HFF-Myc (cell line): ENCODE measurements at regions not wholly inside any gene's neighbourhood (a gene's known extent, or its start where the extent isn't known, plus 50 kb on each side); places are given as distances from the start of the nearest gene placed in this dataset.
"Not testable (repeated sequence)": the region's sequence is repeated elsewhere in the genome, so short reads cannot be mapped to it uniquely, and the experiment has no call there.

Experiments
- DNase-seq: peaks from one replicate; pipeline ENCODE4 v3.0.0-alpha.2; 2011; ENCODE audit warnings: low read depth; ENCODE audit errors: extremely low read depth
- H3K4me3 ChIP-seq: replicated peaks from 2 replicates; pipeline ENCODE4 v1.5.1; 2011; ENCODE audit warnings: low read depth, mild to moderate bottlenecking, control low read depth, low read length
- TF ChIP-seq, protein P1 (sequence below): IDR thresholded peaks from 2 replicates; pipeline ENCODE4 v1.5.1; 2012; ENCODE audit warnings: mild to moderate bottlenecking, low read depth, low read length, control low read depth; ENCODE audit errors: missing control alignments

DNA sequence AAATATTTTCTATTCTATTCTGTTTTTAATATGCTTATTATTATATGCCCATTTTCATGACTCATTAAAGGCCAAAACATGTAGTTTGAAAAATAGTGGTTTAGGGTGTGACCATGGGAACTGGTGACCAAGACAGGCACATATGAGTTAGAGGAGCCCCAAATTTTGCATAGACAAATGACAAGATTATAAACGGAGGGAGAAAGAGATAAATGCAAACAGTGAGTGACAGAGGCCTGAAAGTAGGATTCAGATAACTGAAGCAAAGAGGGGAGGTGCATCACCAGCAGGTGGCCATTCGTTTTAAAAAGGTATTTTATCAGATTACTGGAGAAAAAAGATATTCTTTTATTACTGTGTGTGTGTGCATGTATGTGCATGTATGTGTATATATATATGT lies 391.5 kb upstream of the CHORDC1 start:
- TF ChIP-seq, protein P1, sequence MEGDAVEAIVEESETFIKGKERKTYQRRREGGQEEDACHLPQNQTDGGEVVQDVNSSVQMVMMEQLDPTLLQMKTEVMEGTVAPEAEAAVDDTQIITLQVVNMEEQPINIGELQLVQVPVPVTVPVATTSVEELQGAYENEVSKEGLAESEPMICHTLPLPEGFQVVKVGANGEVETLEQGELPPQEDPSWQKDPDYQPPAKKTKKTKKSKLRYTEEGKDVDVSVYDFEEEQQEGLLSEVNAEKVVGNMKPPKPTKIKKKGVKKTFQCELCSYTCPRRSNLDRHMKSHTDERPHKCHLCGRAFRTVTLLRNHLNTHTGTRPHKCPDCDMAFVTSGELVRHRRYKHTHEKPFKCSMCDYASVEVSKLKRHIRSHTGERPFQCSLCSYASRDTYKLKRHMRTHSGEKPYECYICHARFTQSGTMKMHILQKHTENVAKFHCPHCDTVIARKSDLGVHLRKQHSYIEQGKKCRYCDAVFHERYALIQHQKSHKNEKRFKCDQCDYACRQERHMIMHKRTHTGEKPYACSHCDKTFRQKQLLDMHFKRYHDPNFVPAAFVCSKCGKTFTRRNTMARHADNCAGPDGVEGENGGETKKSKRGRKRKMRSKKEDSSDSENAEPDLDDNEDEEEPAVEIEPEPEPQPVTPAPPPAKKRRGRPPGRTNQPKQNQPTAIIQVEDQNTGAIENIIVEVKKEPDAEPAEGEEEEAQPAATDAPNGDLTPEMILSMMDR: no peak
- DNase-seq: no peak
- H3K4me3 ChIP-seq: no peak overlapping the region

GRCh38 chr11:90613037-90613436 lies 390.2 kb upstream of the CHORDC1 start:
- not testable (repeated sequence) for H3K4me3 ChIP-seq, DNase-seq

DNA sequence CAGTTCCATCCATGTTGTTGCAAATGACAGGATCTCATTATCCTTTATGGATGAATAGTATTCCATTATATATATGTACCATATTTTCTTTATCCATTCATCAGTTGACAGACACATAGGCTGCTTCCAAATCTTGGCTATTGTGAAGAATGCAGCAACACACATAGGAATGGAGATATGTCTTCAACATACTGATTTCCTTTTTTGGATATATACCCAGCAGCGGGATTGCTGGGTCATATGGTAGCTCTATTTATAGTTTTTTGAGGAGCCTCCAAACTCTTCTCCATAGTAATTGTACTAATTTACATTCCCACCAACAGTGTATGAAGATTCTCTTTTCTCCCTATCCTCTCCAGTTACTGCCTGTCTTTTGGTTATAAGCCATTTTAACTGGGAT lies 383.9 kb upstream of the CHORDC1 start:
- no peak overlapping the region for H3K4me3 ChIP-seq
- DNase-seq: no peak
- TF ChIP-seq, protein P1: no peak

- no peak for DNase-seq
- H3K4me3 ChIP-seq: no peak overlapping the region
- TF ChIP-seq, protein P1: no peak
Observed at GRCh38 chr11:90601261-90601660, 378.4 kb upstream of the CHORDC1 start.

DNA sequence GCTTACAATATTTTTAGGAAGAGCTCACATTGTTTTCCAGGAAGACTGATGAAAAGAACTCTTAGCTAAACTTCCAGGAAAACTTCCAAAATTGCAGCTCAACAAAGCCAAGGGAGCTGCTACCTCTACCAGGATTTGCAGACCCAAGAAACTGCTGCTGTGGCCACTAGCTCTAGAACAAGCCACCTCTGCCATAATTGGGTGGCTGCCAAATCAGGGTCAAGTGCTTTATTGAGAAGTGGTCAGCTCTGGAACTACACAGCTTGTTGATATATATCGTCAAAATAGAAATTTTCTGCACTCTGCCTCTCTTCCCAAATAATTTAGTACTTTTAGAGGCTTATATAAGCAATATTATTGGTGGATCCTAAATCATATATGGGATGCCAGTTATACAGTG lies 371.8 kb upstream of the CHORDC1 start:
- no peak for DNase-seq
- TF ChIP-seq, protein P1: no peak
- H3K4me3 ChIP-seq: no peak overlapping the region

- no peak overlapping the region for H3K4me3 ChIP-seq
- TF ChIP-seq, protein P1: no peak
- DNase-seq: no peak
Observed at GRCh38 chr11:90593099-90593498, 370.2 kb upstream of the CHORDC1 start.

DNA sequence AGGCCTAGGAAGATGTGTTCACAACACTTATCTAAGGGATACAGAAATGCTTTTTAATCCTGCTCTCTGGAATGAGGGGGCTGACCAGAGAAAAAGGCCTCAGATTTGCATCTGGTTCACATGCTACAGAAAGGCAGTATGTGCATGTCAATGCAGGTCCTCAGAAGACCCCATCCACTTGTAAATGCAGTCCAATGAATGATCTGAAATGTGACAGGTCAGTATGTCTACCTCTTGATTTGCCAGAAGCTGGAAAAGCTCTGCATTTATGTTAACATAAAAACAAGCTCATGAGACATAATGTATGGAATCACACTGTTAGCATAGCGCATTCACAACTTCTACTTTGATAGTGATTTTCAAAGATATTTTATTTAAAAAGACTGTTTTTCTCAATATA lies 367.4 kb upstream of the CHORDC1 start:
- no peak for DNase-seq
- TF ChIP-seq, protein P1: no peak
- no peak overlapping the region for H3K4me3 ChIP-seq

DNA sequence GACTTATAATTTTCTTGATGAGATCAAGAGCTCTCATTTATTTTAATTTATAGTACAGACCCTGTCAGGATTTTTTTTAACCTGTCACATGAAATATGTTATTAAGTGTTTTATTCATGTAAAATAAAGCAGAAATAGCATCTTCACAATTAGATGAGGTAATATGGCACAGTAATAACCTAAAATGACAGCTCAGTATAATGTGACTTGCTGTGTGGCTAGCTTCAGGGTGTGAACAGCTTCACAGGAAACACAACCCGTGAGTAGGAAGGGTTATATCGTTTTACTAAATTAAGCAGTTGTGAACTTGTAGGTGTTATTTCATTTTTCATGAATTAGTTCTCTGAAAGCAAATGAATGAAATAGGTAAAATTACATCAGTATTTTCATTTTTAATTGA lies 366.9 kb upstream of the CHORDC1 start:
- DNase-seq: no peak
- H3K4me3 ChIP-seq: no peak overlapping the region
- TF ChIP-seq, protein P1: no peak
